Forelimb muscle (tissue), 1 donor: ENCODE measurements at regions not wholly inside any gene's neighbourhood (a gene's known extent, or its start where the extent isn't known, plus 50 kb on each side); places are given as distances from the start of the nearest gene placed in this dataset.
"Not testable (repeated sequence)": the region's sequence is repeated elsewhere in the genome, so short reads cannot be mapped to it uniquely, and the experiment has no call there.

Experiments used
- DNase-seq: peaks from one replicate; pipeline ENCODE4 v3.0.0-alpha.2; 2013; ENCODE audit warnings: low read depth

- DNase-seq: no peak
Measured at GRCh38 chr10:80750268-80750667, 212.6 kb downstream of the SH2D4B start.

DNA sequence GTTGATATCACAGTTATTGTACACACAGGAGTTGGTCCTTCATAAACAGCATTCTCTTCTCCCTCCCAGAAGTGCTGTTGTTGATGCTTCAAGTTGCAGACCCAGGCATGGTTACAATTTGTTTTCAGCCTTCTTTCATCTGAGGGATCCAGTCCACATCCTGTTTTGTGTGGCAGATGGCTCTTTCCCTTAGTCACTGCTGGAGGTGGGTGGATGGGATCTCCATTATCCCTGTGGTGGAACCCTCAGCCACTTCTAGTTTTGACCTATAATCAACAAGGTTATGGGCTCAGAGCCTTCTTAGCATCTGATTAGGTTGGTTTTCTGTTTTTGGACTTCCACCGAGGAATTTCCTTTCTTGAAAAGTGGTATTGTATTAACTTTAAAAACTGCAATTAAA is 214.2 kb downstream of the SH2D4B start:
- DNase-seq: no peak

- no peak for DNase-seq
Measured at GRCh38 chr10:80753612-80754011, 215.9 kb downstream of the SH2D4B start.

DNA sequence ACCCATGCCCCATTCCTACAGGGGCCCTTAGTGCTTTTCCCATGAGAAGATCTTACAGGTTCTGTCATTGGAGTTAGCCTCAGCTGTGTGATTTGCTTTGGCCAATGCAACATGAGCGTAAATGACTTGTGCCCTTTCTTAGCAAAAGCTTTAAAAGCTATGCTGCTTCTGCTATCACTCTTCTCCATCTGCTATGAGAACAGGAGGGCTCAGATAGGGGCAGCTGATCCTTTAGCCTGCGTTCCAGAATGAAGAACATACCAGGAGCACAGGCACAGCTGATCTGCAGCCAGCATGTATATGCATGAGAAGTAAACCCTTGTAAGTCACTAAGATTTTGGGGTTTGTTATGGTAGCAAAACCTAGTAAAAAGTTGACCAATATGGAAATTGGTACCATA is 218.2 kb downstream of the SH2D4B start:
- DNase-seq: no peak

DNA sequence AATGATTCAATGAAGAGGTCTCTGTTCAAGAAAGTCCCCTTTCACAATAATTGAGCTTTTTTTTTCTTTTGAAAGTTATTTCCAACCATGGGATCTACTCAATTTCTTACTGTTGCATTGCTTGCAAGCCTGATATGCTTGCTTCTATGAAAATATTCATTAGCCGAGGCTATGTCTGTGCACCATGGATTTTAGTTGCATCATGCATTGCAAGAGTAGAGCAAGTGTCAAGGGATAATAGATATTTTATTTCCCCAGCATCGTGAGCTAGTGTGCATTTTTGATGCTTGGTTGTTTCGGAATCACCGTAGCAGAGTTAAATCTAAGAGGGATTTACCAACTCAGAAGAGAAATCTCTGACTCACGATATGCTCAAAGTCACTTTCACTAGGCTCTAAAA is 222.0 kb downstream of the SH2D4B start:
- DNase-seq: no peak

GRCh38 chr10:80760914-80761371 is 223.2 kb downstream of the SH2D4B start:
- DNase-seq: no peak

- DNase-seq: no peak
Measured at GRCh38 chr10:80767963-80768362, 230.3 kb downstream of the SH2D4B start.

- DNase-seq: no peak
Measured at GRCh38 chr10:80769700-80770160, 232.0 kb downstream of the SH2D4B start.

- DNase-seq: no peak
Measured at GRCh38 chr10:80770239-80770638, 232.5 kb downstream of the SH2D4B start.

DNA sequence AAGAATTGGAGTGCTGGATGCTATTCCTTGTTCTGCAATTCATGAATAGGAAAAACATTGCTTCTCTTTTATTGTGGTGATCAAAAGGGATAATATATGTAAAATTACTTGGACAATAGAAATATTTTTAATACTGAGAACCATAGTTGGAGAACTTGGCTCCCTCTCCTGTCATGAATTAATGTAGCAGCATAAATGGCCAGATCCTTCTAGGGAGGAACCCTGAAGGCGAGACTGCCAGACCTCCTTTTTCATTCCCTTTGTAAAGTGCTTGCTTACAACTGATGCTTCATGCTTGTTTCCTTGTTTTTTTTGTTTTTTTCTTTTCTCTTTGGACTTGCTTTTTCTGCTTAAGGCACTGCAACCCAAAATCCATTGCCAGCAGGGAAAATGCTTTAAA is 233.6 kb downstream of the SH2D4B start:
- DNase-seq: no peak

GRCh38 chr10:80771902-80772555 is 234.3 kb downstream of the SH2D4B start:
- no peak for DNase-seq

GRCh38 chr10:80772596-80772995 is 234.9 kb downstream of the SH2D4B start:
- no peak for DNase-seq

GRCh38 chr10:80784695-80785094 is 247.0 kb downstream of the SH2D4B start:
- no peak for DNase-seq

GRCh38 chr10:80786322-80786721 is 248.6 kb downstream of the SH2D4B start:
- no peak for DNase-seq

- no peak for DNase-seq
Measured at GRCh38 chr10:80787952-80788351, 250.2 kb downstream of the SH2D4B start.

GRCh38 chr10:80794994-80795393 is 257.3 kb downstream of the SH2D4B start:
- DNase-seq: no peak

DNA sequence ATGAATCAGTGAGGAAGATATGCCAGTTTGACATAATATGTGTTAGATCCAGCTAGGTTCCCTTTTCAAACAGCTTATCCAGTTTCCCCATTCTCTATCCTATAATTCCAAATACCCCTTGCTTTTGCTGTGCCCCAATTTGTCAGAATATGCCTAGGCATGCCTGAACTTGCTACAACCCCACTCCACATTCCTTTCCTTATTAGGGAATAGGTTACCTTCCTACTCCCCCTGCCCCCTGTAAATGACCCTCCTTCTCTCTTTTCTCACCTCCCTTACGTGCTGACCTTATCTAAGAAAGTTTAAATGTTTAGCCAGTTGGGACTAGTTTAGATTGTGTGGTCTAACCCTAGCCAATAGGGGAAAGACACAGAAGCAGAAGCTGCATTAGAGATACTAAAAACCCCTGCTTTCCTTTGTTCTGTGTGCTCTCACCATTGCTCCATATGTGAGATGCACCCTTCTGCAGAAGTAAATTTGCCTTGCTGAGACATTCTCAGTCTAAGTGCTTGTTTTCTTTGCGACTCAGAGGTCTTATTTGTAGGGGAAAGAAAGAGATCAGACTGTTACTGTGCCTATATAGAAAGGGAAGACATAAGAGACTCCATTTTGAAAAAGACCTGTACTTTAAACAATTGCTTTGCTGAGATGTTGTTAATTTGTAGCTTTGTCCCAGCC is 267.8 kb downstream of the SH2D4B start:
- DNase-seq: no peak

- no peak for DNase-seq
Measured at GRCh38 chr10:80814147-80814652, 276.5 kb downstream of the SH2D4B start.

GRCh38 chr10:80829151-80829550 is 291.4 kb downstream of the SH2D4B start:
- DNase-seq: no peak

DNA sequence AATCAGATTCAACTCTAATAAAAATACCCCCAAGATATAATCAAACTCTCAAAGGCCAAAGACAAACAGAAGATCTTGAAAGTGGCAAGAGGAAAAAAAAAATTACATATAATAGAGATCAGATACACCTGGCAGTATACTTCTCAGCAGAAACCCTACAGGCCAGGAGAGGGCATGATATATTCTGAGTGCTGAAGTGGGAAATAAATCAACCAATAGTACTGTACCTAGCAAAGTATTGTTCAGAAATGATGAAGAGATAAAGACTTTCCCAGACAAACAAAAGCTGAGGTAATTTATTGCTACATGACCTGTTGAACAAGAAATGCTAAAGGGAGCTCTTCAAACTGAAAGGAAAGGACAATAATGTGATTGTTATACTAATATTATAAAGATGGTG is 291.9 kb downstream of the SH2D4B start:
- DNase-seq: no peak

DNA sequence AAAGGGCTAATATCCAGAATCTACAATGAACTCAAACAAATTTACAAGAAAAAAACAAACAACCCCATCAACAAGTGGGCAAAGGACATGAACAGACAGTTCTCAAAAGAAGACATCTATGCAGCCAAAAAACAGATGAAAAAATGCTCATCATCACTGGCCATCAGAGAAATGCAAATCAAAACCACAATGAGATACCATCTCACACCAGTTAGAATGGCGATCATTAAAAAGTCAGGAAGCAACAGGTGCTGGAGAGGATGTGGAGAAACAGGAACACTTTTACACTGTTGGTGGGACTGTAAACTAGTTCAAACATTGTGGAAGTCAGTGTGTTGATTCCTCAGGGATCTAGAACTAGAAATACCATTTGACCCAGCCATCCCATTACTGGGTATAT is 295.0 kb downstream of the SH2D4B start:
- not testable (repeated sequence) for DNase-seq

- no peak for DNase-seq
Measured at GRCh38 chr10:80855348-80855971, 317.8 kb downstream of the SH2D4B start.

- no peak for DNase-seq
Measured at GRCh38 chr10:80856186-80856585, 318.5 kb downstream of the SH2D4B start.
